Liver (tissue), 8 donors: ENCODE measurements at regions not wholly inside any gene's neighbourhood (a gene's known extent, or its start where the extent isn't known, plus 50 kb on each side); places are given as distances from the start of the nearest gene placed in this dataset.

ENCODE experiments used
- DNase-seq: peaks from one replicate; pipeline ENCODE4 v3.0.0-alpha.2; 2017; ENCODE audit warnings: low spot score
- H3K27ac ChIP-seq, 2 donors: one replicate each; pipeline ENCODE4 v1.7.0; 2013; ENCODE audit warnings: inconsistent platforms in 2 of 2, low read length in 2 of 2, control low read depth in 1 of 2, low read depth in 1 of 2, mild to moderate bottlenecking in 1 of 2
- H3K27me3 ChIP-seq, 4 donors: one replicate each; pipeline versions ENCODE4 v1.6.1 to v1.7.0; 2013; ENCODE audit warnings: low read length in 3 of 4, inconsistent platforms in 1 of 4, mild to moderate bottlenecking in 1 of 4, moderate library complexity in 1 of 4; ENCODE audit not compliant: control insufficient read depth in 4 of 4, insufficient read depth in 4 of 4
- H3K36me3 ChIP-seq, 4 donors: one replicate each; pipeline versions ENCODE4 v1.6.1 to v1.7.0; 2013; ENCODE audit warnings: low read length in 3 of 4, mild to moderate bottlenecking in 3 of 4, low read depth in 1 of 4, moderate library complexity in 1 of 4; ENCODE audit not compliant: control insufficient read depth in 4 of 4, insufficient read depth in 3 of 4
- H3K4me1 ChIP-seq, 4 donors: one replicate each; pipeline versions ENCODE4 v1.6.1 to v1.7.0; 2013; ENCODE audit warnings: low read length in 3 of 4, mild to moderate bottlenecking in 3 of 4, moderate library complexity in 1 of 4; ENCODE audit not compliant: control insufficient read depth in 4 of 4, insufficient read depth in 4 of 4
- H3K4me3 ChIP-seq, 3 donors: one replicate each; pipeline versions ENCODE4 v1.6.1 to v1.7.0; 2013; ENCODE audit warnings: low read length in 3 of 3, control low read depth in 1 of 3, low read depth in 1 of 3, mild to moderate bottlenecking in 1 of 3
- H3K9ac ChIP-seq, 2 donors: one replicate each; pipeline ENCODE4 v1.7.0; 2013; ENCODE audit warnings: low read length in 2 of 2, mild to moderate bottlenecking in 2 of 2, moderate library complexity in 2 of 2, control low read depth in 1 of 2, low read depth in 1 of 2
- H3K9me3 ChIP-seq, 4 donors: one replicate each; pipeline versions ENCODE4 v1.6.1 to v1.7.0; 2013; ENCODE audit warnings: low read length in 3 of 4; ENCODE audit not compliant: control insufficient read depth in 4 of 4
- ATF3 ChIP-seq: IDR thresholded peaks from 2 replicates; pipeline ENCODE4 v1.6.1; 2016; ENCODE audit warnings: antibody characterized with exemption
- CTCF ChIP-seq: fragments of 150-350 bp; IDR thresholded peaks from 2 replicates; pipeline ENCODE4 v1.5.1; 2017; ENCODE audit warnings: improper control_type of control experiment, low read depth, low read length; ENCODE audit not compliant: missing input control
- EGR1 ChIP-seq, 2 donors: IDR thresholded peaks; 2 replicates each; pipeline ENCODE4 v1.6.1; 2016 to 2018; ENCODE audit warnings: antibody characterized with exemption in 2 of 2, low read depth in 2 of 2
- FOXA1 ChIP-seq: IDR thresholded peaks from 2 replicates; pipeline ENCODE4 v1.6.1; 2016; ENCODE audit warnings: antibody characterized with exemption
- FOXA2 ChIP-seq: IDR thresholded peaks from 2 replicates; pipeline ENCODE4 v1.6.1; 2016; ENCODE audit warnings: antibody characterized with exemption
- GABPA ChIP-seq, 2 donors: IDR thresholded peaks in 1 of 2; conservative IDR thresholded peaks in 1 of 2; 2 replicates each; pipeline ENCODE4 v1.6.1; 2016; ENCODE audit warnings: antibody characterized with exemption in 2 of 2, mild to moderate bottlenecking in 1 of 2, moderate library complexity in 1 of 2
- HNF4A ChIP-seq, 2 donors: conservative IDR thresholded peaks; 2 replicates each; pipeline ENCODE4 v1.6.1; 2016; ENCODE audit warnings: antibody characterized with exemption in 2 of 2, mild to moderate bottlenecking in 2 of 2
- HNF4G ChIP-seq: IDR thresholded peaks from 2 replicates; pipeline ENCODE4 v1.6.1; 2016; ENCODE audit warnings: antibody characterized with exemption
- MAX ChIP-seq: IDR thresholded peaks from 2 replicates; pipeline ENCODE4 v1.6.1; 2016; ENCODE audit warnings: antibody characterized with exemption
- NR2F2 ChIP-seq: IDR thresholded peaks from 2 replicates; pipeline ENCODE4 v1.6.1; 2016; ENCODE audit warnings: antibody characterized with exemption
- RAD21 ChIP-seq, 2 donors: IDR thresholded peaks; 2 replicates each; pipeline ENCODE4 v1.6.1; 2016; ENCODE audit warnings: antibody characterized with exemption in 2 of 2, mild to moderate bottlenecking in 2 of 2
- RXRA ChIP-seq, 2 donors: IDR thresholded peaks; 2 replicates each; pipeline ENCODE4 v1.6.1; 2017 to 2018; ENCODE audit warnings: antibody characterized with exemption in 2 of 2, mild to moderate bottlenecking in 1 of 2
- SP1 ChIP-seq: IDR thresholded peaks from 2 replicates; pipeline ENCODE4 v1.6.1; 2018; ENCODE audit warnings: antibody characterized with exemption, mild to moderate bottlenecking
- TAF1 ChIP-seq: conservative IDR thresholded peaks from 2 replicates; pipeline ENCODE4 v1.6.1; 2016; ENCODE audit warnings: antibody characterized with exemption, mild to moderate bottlenecking
- YY1 ChIP-seq: IDR thresholded peaks from 2 replicates; pipeline ENCODE4 v1.6.1; 2016; ENCODE audit warnings: antibody characterized with exemption, mild to moderate bottlenecking
- ZBTB33 ChIP-seq: IDR thresholded peaks from 2 replicates; pipeline ENCODE4 v1.6.1; 2016; ENCODE audit warnings: antibody characterized with exemption
- WGBS: extraction: QIAGEN DNeasy Blood & Tissue Kit; methylation state at CpG from one replicate; pipeline ENCODE4 v1.1.7; 2013; 5-methylcytosine and 5-hydroxymethylcytosine counted together
- TF ChIP-seq, protein P1 (sequence below): IDR thresholded peaks from 2 replicates; pipeline ENCODE4 v1.6.1; 2016; ENCODE audit warnings: antibody characterized with exemption, mild to moderate bottlenecking
- donor health status: healthy.
- donor health status: healthy.
- donor health status: healthy.
- donor health status: healthy.
- donor health status: healthy.

DNA sequence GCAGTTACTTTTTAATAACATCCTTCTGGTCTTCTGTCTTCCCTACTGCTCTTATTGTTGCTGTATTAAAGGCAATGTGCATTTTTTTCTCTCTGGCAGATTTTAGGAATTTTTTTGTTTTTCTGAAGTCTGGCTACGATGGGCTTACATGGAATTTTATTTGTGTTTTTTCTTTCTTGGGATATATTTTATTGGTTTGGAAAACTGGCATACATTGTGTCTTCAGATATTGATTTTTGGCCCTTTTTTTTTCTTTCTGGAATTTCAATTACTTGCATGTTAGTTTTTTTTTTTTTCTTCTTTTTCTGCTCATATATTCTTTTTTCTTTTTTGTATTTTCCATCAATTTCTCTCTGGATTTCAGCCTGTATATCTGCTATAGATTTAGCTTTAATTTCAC lies 442.1 kb upstream of the TRIB2 start (continued):
- TF ChIP-seq MAX (no peak), FOXA2 (no peak), CTCF (no peak), EGR1 (IDR thresholded peaks at IDR 0.05; ENCODE audit: low read depth in 2 of 2) (no peak)

DNA sequence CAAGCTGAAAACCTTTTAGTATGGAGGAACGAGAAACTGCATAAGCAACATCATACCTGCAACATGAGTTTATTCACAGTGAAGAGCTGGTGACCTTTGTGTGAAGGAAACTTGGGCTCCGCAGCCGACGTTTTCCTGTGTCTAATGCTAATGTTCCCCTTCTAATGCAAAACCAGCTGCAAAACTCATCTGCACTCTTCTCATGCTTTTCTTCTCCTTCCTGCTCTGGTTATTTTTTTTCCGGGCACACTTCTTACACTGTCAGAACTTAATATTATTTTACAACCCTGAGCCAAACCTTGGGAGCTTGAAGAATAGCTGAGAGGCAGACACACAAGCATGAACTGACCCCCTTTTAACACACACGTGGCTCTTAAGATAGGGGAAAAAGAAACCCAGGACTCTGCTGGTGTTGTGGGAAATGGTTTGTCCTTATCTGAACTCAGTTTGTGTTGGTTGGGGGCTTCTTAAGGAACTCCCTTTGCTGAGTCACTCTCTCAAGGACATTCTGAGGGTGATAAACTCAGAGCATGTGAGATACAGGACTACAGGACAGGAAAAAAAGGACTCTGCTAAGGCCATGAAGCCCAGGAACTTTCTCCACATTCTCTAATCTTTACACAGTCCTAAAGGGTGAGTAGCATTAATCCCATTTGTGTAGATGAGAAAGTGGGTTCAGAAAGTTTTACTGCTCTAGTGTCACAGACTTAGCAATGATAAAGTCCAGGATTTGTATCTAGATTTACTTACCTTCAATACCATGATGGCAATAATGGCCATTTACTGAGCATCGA lies 439.3 kb upstream of the TRIB2 start:
- Histone ChIP-seq H3K36me3 (no peaks in the 10 kb centered on the region), H3K9ac (no peak overlapping the region), H3K4me3 (no peak overlapping the region), H3K4me1 (no peaks in the 10 kb centered on the region), H3K9me3 (no peaks in the 10 kb centered on the region), H3K27ac (no peak overlapping the region), H3K27me3 (peaks cover 0 to 4% (median 0%) of the 10 kb centered on the region in 4 donors)
- 57% methylated on average over 7 of the region's 7 CpGs for WGBS
- DNase-seq = no peak
- no peak for TF ChIP-seq SP1
- no peak for TF ChIP-seq ATF3
- TF ChIP-seq HNF4A (conservative IDR thresholded peaks at IDR 0.05) = no peak
- no peak for TF ChIP-seq NR2F2
- TF ChIP-seq FOXA1 = no peak
- TF ChIP-seq RXRA (IDR thresholded peaks at IDR 0.05) = no peak
- no peak for TF ChIP-seq TAF1
- no peak for TF ChIP-seq ZBTB33
- TF ChIP-seq, protein P1, sequence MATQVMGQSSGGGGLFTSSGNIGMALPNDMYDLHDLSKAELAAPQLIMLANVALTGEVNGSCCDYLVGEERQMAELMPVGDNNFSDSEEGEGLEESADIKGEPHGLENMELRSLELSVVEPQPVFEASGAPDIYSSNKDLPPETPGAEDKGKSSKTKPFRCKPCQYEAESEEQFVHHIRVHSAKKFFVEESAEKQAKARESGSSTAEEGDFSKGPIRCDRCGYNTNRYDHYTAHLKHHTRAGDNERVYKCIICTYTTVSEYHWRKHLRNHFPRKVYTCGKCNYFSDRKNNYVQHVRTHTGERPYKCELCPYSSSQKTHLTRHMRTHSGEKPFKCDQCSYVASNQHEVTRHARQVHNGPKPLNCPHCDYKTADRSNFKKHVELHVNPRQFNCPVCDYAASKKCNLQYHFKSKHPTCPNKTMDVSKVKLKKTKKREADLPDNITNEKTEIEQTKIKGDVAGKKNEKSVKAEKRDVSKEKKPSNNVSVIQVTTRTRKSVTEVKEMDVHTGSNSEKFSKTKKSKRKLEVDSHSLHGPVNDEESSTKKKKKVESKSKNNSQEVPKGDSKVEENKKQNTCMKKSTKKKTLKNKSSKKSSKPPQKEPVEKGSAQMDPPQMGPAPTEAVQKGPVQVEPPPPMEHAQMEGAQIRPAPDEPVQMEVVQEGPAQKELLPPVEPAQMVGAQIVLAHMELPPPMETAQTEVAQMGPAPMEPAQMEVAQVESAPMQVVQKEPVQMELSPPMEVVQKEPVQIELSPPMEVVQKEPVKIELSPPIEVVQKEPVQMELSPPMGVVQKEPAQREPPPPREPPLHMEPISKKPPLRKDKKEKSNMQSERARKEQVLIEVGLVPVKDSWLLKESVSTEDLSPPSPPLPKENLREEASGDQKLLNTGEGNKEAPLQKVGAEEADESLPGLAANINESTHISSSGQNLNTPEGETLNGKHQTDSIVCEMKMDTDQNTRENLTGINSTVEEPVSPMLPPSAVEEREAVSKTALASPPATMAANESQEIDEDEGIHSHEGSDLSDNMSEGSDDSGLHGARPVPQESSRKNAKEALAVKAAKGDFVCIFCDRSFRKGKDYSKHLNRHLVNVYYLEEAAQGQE = no peak
- no peak for TF ChIP-seq MAX
- no peak for TF ChIP-seq FOXA2
- TF ChIP-seq CTCF = no peak
- no peak for TF ChIP-seq EGR1 (IDR thresholded peaks at IDR 0.05; ENCODE audit: low read depth in 2 of 2)
- no peak for TF ChIP-seq YY1
- no peak for TF ChIP-seq GABPA (IDR thresholded peaks at IDR 0.05 in 1 of 2, conservative IDR thresholded peaks at IDR 0.05 in 1 of 2)
- TF ChIP-seq HNF4G = no peak
- no peak for TF ChIP-seq RAD21 (IDR thresholded peaks at IDR 0.05)
